HG03558 (cell line): ENCODE measurements at regions not wholly inside any gene's neighbourhood (a gene's known extent, or its start where the extent isn't known, plus 50 kb on each side); places are given as distances from the start of the nearest gene placed in this dataset.
"Not testable (repeated sequence)": the region's sequence is repeated elsewhere in the genome, so short reads cannot be mapped to it uniquely, and the experiment has no call there.

ENCODE experiments used
- ATAC-seq: cut with Tn5 transposase; IDR thresholded peaks from one replicate; pipeline ENCODE4 v1.9.1; 2021; ENCODE audit warnings: moderate number of reproducible peaks; ENCODE audit not compliant: unreplicated experiment; ENCODE audit errors: extremely low read depth

GRCh38 chr20:5662769-5663168 is 52.0 kb upstream of the GPCPD1 start:
- no peak for ATAC-seq

- not testable (repeated sequence) for ATAC-seq
These were observed 50.0 kb upstream of the GPCPD1 start for GRCh38 chr20:5660756-5661155.
